Liver (tissue), 8 donors: ENCODE measurements at regions not wholly inside any gene's neighbourhood (a gene's known extent, or its start where the extent isn't known, plus 50 kb on each side); places are given as distances from the start of the nearest gene placed in this dataset.

Source experiments
- DNase-seq: peaks from one replicate; pipeline ENCODE4 v3.0.0-alpha.2; 2017; ENCODE audit warnings: low spot score
- H3K27ac ChIP-seq, 2 donors: one replicate each; pipeline ENCODE4 v1.7.0; 2013; ENCODE audit warnings: inconsistent platforms in 2 of 2, low read length in 2 of 2, control low read depth in 1 of 2, low read depth in 1 of 2, mild to moderate bottlenecking in 1 of 2
- H3K27me3 ChIP-seq, 4 donors: one replicate each; pipeline versions ENCODE4 v1.6.1 to v1.7.0; 2013; ENCODE audit warnings: low read length in 3 of 4, inconsistent platforms in 1 of 4, mild to moderate bottlenecking in 1 of 4, moderate library complexity in 1 of 4; ENCODE audit not compliant: control insufficient read depth in 4 of 4, insufficient read depth in 4 of 4
- H3K36me3 ChIP-seq, 4 donors: one replicate each; pipeline versions ENCODE4 v1.6.1 to v1.7.0; 2013; ENCODE audit warnings: low read length in 3 of 4, mild to moderate bottlenecking in 3 of 4, low read depth in 1 of 4, moderate library complexity in 1 of 4; ENCODE audit not compliant: control insufficient read depth in 4 of 4, insufficient read depth in 3 of 4
- H3K4me1 ChIP-seq, 4 donors: one replicate each; pipeline versions ENCODE4 v1.6.1 to v1.7.0; 2013; ENCODE audit warnings: low read length in 3 of 4, mild to moderate bottlenecking in 3 of 4, moderate library complexity in 1 of 4; ENCODE audit not compliant: control insufficient read depth in 4 of 4, insufficient read depth in 4 of 4
- H3K4me3 ChIP-seq, 3 donors: one replicate each; pipeline versions ENCODE4 v1.6.1 to v1.7.0; 2013; ENCODE audit warnings: low read length in 3 of 3, control low read depth in 1 of 3, low read depth in 1 of 3, mild to moderate bottlenecking in 1 of 3
- H3K9ac ChIP-seq, 2 donors: one replicate each; pipeline ENCODE4 v1.7.0; 2013; ENCODE audit warnings: low read length in 2 of 2, mild to moderate bottlenecking in 2 of 2, moderate library complexity in 2 of 2, control low read depth in 1 of 2, low read depth in 1 of 2
- H3K9me3 ChIP-seq, 4 donors: one replicate each; pipeline versions ENCODE4 v1.6.1 to v1.7.0; 2013; ENCODE audit warnings: low read length in 3 of 4; ENCODE audit not compliant: control insufficient read depth in 4 of 4
- CTCF ChIP-seq: fragments of 150-350 bp; IDR thresholded peaks from 2 replicates; pipeline ENCODE4 v1.5.1; 2017; ENCODE audit warnings: improper control_type of control experiment, low read depth, low read length; ENCODE audit not compliant: missing input control
- EGR1 ChIP-seq, 2 donors: IDR thresholded peaks; 2 replicates each; pipeline ENCODE4 v1.6.1; 2016 to 2018; ENCODE audit warnings: antibody characterized with exemption in 2 of 2, low read depth in 2 of 2
- FOXA1 ChIP-seq: IDR thresholded peaks from 2 replicates; pipeline ENCODE4 v1.6.1; 2016; ENCODE audit warnings: antibody characterized with exemption
- FOXA2 ChIP-seq: IDR thresholded peaks from 2 replicates; pipeline ENCODE4 v1.6.1; 2016; ENCODE audit warnings: antibody characterized with exemption
- HNF4A ChIP-seq, 2 donors: conservative IDR thresholded peaks; 2 replicates each; pipeline ENCODE4 v1.6.1; 2016; ENCODE audit warnings: antibody characterized with exemption in 2 of 2, mild to moderate bottlenecking in 2 of 2
- HNF4G ChIP-seq: IDR thresholded peaks from 2 replicates; pipeline ENCODE4 v1.6.1; 2016; ENCODE audit warnings: antibody characterized with exemption
- MAX ChIP-seq: IDR thresholded peaks from 2 replicates; pipeline ENCODE4 v1.6.1; 2016; ENCODE audit warnings: antibody characterized with exemption
- NR2F2 ChIP-seq: IDR thresholded peaks from 2 replicates; pipeline ENCODE4 v1.6.1; 2016; ENCODE audit warnings: antibody characterized with exemption
- RAD21 ChIP-seq, 2 donors: IDR thresholded peaks; 2 replicates each; pipeline ENCODE4 v1.6.1; 2016; ENCODE audit warnings: antibody characterized with exemption in 2 of 2, mild to moderate bottlenecking in 2 of 2
- RXRA ChIP-seq, 2 donors: IDR thresholded peaks; 2 replicates each; pipeline ENCODE4 v1.6.1; 2017 to 2018; ENCODE audit warnings: antibody characterized with exemption in 2 of 2, mild to moderate bottlenecking in 1 of 2
- SP1 ChIP-seq: IDR thresholded peaks from 2 replicates; pipeline ENCODE4 v1.6.1; 2018; ENCODE audit warnings: antibody characterized with exemption, mild to moderate bottlenecking
- TAF1 ChIP-seq: conservative IDR thresholded peaks from 2 replicates; pipeline ENCODE4 v1.6.1; 2016; ENCODE audit warnings: antibody characterized with exemption, mild to moderate bottlenecking
- YY1 ChIP-seq: IDR thresholded peaks from 2 replicates; pipeline ENCODE4 v1.6.1; 2016; ENCODE audit warnings: antibody characterized with exemption, mild to moderate bottlenecking
- WGBS: extraction: QIAGEN DNeasy Blood & Tissue Kit; methylation state at CpG from one replicate; pipeline ENCODE4 v1.1.7; 2013; 5-methylcytosine and 5-hydroxymethylcytosine counted together
- TF ChIP-seq, protein P1 (sequence below): IDR thresholded peaks from 2 replicates; pipeline ENCODE4 v1.6.1; 2016; ENCODE audit warnings: antibody characterized with exemption
- TF ChIP-seq, protein P2 (sequence below): IDR thresholded peaks from 2 replicates; pipeline ENCODE4 v1.6.1; 2016; ENCODE audit warnings: antibody characterized with exemption
- donor health status: healthy.
- donor health status: healthy.
- donor health status: healthy.
- donor health status: healthy.
- donor health status: healthy.

DNA sequence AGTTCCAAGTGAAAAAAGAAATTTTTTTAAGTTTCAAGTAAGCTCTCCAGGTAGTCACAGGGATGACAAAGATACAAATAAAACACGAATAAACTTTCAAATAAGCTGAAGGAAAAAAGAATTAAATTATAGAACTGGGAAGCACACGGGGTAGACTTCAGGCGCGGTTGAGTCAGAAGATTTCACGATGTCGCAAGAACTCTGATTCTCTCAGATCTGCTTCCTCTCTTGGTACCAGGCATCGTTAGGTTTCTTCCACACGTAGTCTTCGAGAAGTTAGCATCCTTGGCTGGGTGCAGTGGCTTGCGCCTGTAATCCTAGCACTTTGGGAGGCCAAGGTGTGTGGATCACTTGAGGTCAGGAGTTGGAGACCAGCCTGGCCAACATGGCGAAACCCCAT lies 784.1 kb upstream of the RBFOX1 start:
- peaks cover 0 to 2% (median 0%) of the 10 kb centered on the region in 4 donors for H3K27me3 ChIP-seq
- H3K4me3 ChIP-seq: no peak overlapping the region
- H3K9me3 ChIP-seq: no peaks in the 10 kb centered on the region
- 88% methylated on average over 11 of the region's 11 CpGs for WGBS
- no peak overlapping the region for H3K27ac ChIP-seq
- H3K4me1 ChIP-seq: no peaks in the 10 kb centered on the region
- TF ChIP-seq HNF4A (conservative IDR thresholded peaks at IDR 0.05) (no peak), YY1 (no peak), MAX (no peak), HNF4G (no peak), EGR1 (IDR thresholded peaks at IDR 0.05; ENCODE audit: low read depth in 2 of 2) (no peak), NR2F2 (no peak), FOXA1 (no peak), RAD21 (IDR thresholded peaks at IDR 0.05) (no peak), TAF1 (no peak)
- TF ChIP-seq, protein P1, sequence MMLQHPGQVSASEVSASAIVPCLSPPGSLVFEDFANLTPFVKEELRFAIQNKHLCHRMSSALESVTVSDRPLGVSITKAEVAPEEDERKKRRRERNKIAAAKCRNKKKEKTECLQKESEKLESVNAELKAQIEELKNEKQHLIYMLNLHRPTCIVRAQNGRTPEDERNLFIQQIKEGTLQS: no peak
- TF ChIP-seq, protein P2, sequence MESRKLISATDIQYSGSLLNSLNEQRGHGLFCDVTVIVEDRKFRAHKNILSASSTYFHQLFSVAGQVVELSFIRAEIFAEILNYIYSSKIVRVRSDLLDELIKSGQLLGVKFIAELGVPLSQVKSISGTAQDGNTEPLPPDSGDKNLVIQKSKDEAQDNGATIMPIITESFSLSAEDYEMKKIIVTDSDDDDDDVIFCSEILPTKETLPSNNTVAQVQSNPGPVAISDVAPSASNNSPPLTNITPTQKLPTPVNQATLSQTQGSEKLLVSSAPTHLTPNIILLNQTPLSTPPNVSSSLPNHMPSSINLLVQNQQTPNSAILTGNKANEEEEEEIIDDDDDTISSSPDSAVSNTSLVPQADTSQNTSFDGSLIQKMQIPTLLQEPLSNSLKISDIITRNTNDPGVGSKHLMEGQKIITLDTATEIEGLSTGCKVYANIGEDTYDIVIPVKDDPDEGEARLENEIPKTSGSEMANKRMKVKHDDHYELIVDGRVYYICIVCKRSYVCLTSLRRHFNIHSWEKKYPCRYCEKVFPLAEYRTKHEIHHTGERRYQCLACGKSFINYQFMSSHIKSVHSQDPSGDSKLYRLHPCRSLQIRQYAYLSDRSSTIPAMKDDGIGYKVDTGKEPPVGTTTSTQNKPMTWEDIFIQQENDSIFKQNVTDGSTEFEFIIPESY: no peak
- H3K36me3 ChIP-seq: no peaks in the 10 kb centered on the region
- no peak for DNase-seq
- no peak overlapping the region for H3K9ac ChIP-seq

- Histone ChIP-seq H3K36me3 (no peaks in the 10 kb centered on the region), H3K4me1 (no peaks in the 10 kb centered on the region), H3K9ac (no peak overlapping the region), H3K4me3 (no peak overlapping the region), H3K27ac (no peak overlapping the region), H3K27me3 (peaks cover 0 to 2% (median 0%) of the 10 kb centered on the region in 4 donors), H3K9me3 (no peaks in the 10 kb centered on the region)
- WGBS: 47% methylated on average over 3 of the region's 3 CpGs
- TF ChIP-seq FOXA2 (no peak), RAD21 (IDR thresholded peaks at IDR 0.05) (no peak), CTCF (no peak), SP1 (no peak), RXRA (IDR thresholded peaks at IDR 0.05) (no peak), EGR1 (IDR thresholded peaks at IDR 0.05; ENCODE audit: low read depth in 2 of 2) (no peak), TAF1 (no peak)
- TF ChIP-seq, protein P2: no peak
- no peak for DNase-seq
Measured at GRCh38 chr16:6547131-6547530, 785.5 kb upstream of the RBFOX1 start.
